Endothelial cell of umbilical vein (primary cell): ENCODE measurements at regions not wholly inside any gene's neighbourhood (a gene's known extent, or its start where the extent isn't known, plus 50 kb on each side); places are given as distances from the start of the nearest gene placed in this dataset.

Experiments
- BruUV-seq: library from RNA; stranded (reverse); fragments of 400-500 nt; replicated peaks from 2 replicates; lab custom pipeline; 2021; lab: Mats Ljungman, UMichigan
- CTCF ChIA-PET: fragments of 300-600, 350-600 bp; sonication (Branson Sonifier 250); formaldehyde crosslinking; loops from one replicate; lab custom pipeline; 2021; ENCODE audit warnings: antibody characterized with exemption, inconsistent platforms; lab: Charles Lee
- POLR2A ChIA-PET: fragments of 300-600, 350-600 bp; sonication (Branson Sonifier 250); formaldehyde crosslinking; loops from one replicate; lab custom pipeline; 2021; ENCODE audit warnings: antibody characterized with exemption, inconsistent platforms; lab: Charles Lee
- DNase-seq: peaks from one replicate; pipeline ENCODE4 v3.0.0-alpha.2; 2011; ENCODE audit warnings: low read depth, low spot score
- FAIRE-seq: peaks from 2 replicates; lab custom pipeline; 2011; peaks lifted over from hg19 to GRCh38; lab: Jason Lieb, UNC
- H2AFZ ChIP-seq: 2 replicates; pipeline ENCODE4 v1.6.0; 2012; ENCODE audit warnings: low read depth, low read length, control low read depth, inconsistent platforms
- H3K27ac ChIP-seq: 2 replicates; pipeline ENCODE4 v1.5.1; 2011; ENCODE audit warnings: low read depth, mild to moderate bottlenecking, control low read depth, low read length, moderate library complexity; ENCODE audit not compliant: insufficient read depth
- H3K27me3 ChIP-seq, 2 experiments: 2 replicates each; pipeline versions ENCODE4 v1.6.0 to v1.6.1; 2011; ENCODE audit warnings: low read length in 2 of 2, mixed read lengths in 1 of 2; ENCODE audit not compliant: control insufficient read depth in 2 of 2, insufficient read depth in 2 of 2
- H3K36me3 ChIP-seq, 2 experiments: 2 replicates in 1 of 2; 3 replicates in 1 of 2; pipeline ENCODE4 v1.5.1; 2011; ENCODE audit warnings: low read length in 2 of 2, mild to moderate bottlenecking in 1 of 2, moderate library complexity in 1 of 2; ENCODE audit not compliant: control insufficient read depth in 2 of 2, insufficient read depth in 2 of 2; ENCODE audit errors: extremely low read depth in 1 of 2
- H3K4me1 ChIP-seq: 3 replicates; pipeline ENCODE4 v1.5.1; 2011; ENCODE audit warnings: mild to moderate bottlenecking, low read length; ENCODE audit not compliant: control insufficient read depth, insufficient read depth; ENCODE audit errors: extremely low read depth
- H3K4me2 ChIP-seq: 2 replicates; pipeline ENCODE4 v1.6.1; 2011; ENCODE audit warnings: low read length, control low read depth, mixed read lengths; ENCODE audit not compliant: insufficient read depth
- H3K4me3 ChIP-seq, 3 experiments: fragments of 200-600 bp in 1 of 3; sonication (generic), shearing (Covaris generic) in 1 of 3; replicated peaks in 1 of 3; 2 replicates each; pipeline ENCODE4 v1.5.1; 2011 to 2016; ENCODE audit warnings: control low read depth in 3 of 3, low read length in 3 of 3, mild to moderate bottlenecking in 2 of 3, inconsistent platforms in 1 of 3, low read depth in 1 of 3, moderate library complexity in 1 of 3; ENCODE audit not compliant: insufficient read depth in 1 of 3
- H3K79me2 ChIP-seq: 2 replicates; pipeline ENCODE4 v1.6.0; 2012; ENCODE audit warnings: low read length, inconsistent platforms; ENCODE audit not compliant: control insufficient read depth, insufficient read depth
- H3K9ac ChIP-seq: replicated peaks from 2 replicates; pipeline ENCODE3; 2011; ENCODE audit warnings: low read length, control low read depth; ENCODE audit not compliant: insufficient read depth; ENCODE audit errors: extremely low read depth
- H3K9me1 ChIP-seq: replicated peaks from 3 replicates; pipeline ENCODE4 v1.6.0; 2011; ENCODE audit warnings: mild to moderate bottlenecking, low read length; ENCODE audit not compliant: control insufficient read depth, insufficient read depth; ENCODE audit errors: extremely low read depth
- H3K9me3 ChIP-seq: replicated peaks from 2 replicates; pipeline ENCODE4 v1.5.1; 2012; ENCODE audit warnings: low read length, inconsistent platforms; ENCODE audit not compliant: control insufficient read depth, insufficient read depth
- H4K20me1 ChIP-seq: replicated peaks from 2 replicates; pipeline ENCODE3; 2011; ENCODE audit warnings: mild to moderate bottlenecking, low read length; ENCODE audit not compliant: control insufficient read depth, insufficient read depth; ENCODE audit errors: extremely low read depth
- EZH2 ChIP-seq: IDR thresholded peaks from 2 replicates; pipeline ENCODE4 v1.6.1; 2012; ENCODE audit warnings: borderline replicate concordance, low read depth, mild to moderate bottlenecking, moderate library complexity, low read length, inconsistent platforms; ENCODE audit not compliant: severe bottlenecking
- GATA2 ChIP-seq: IDR thresholded peaks from 2 replicates; pipeline ENCODE4 v1.7.0; 2011; ENCODE audit warnings: low read depth, mild to moderate bottlenecking, moderate library complexity, mixed read lengths, low read length; ENCODE audit not compliant: insufficient read length, insufficient read depth
- JUN ChIP-seq: IDR thresholded peaks from 2 replicates; pipeline ENCODE4 v1.6.1; 2011; ENCODE audit warnings: borderline replicate concordance, low read depth; ENCODE audit not compliant: insufficient read length, insufficient read depth
- MYC ChIP-seq: IDR thresholded peaks from one replicate; pipeline ENCODE4 v1.6.1; 2011; ENCODE audit warnings: mild to moderate bottlenecking, low read depth, low read length
- POLR2A ChIP-seq: IDR thresholded peaks from 2 replicates; pipeline ENCODE4 v1.6.1; 2012; ENCODE audit warnings: low read depth, mild to moderate bottlenecking, control low read depth, low read length
- POLR2AphosphoS5 ChIP-seq: IDR thresholded peaks from 2 replicates; pipeline ENCODE4 v1.6.1; 2012; ENCODE audit warnings: low read depth, mild to moderate bottlenecking, control low read depth, low read length, moderate library complexity; ENCODE audit not compliant: insufficient read depth
- dilution Hi-C: fragments of 300-500 bp; cut with MboI; formaldehyde crosslinking; loops from one replicate; pipeline ENCODE4 v1.15.0; 2019; ENCODE audit warnings: low sequenced_read_pairs; ENCODE audit not compliant: extremely low pct_ligation_motif_present
- intact Hi-C: fragments of 100-400 bp; cut with micrococcal nuclease; formaldehyde crosslinking; loops from one replicate; pipeline ENCODE4 v1.10.0; 2022
- TF ChIP-seq, protein P1 (sequence below): IDR thresholded peaks from 2 replicates; pipeline ENCODE4 v1.6.1; 2011; ENCODE audit not compliant: insufficient read depth, insufficient read length
- TF ChIP-seq, protein P2 (sequence below), 2 donors: IDR thresholded peaks; 1 replicate in 1 of 2; 2 replicates in 1 of 2; pipeline ENCODE4 v1.5.1; 2011; ENCODE audit warnings: low read length in 2 of 2, mild to moderate bottlenecking in 2 of 2, moderate library complexity in 2 of 2, control low read depth in 1 of 2, inconsistent platforms in 1 of 2, low read depth in 1 of 2; ENCODE audit not compliant: insufficient read depth in 1 of 2; ENCODE audit errors: extremely low read depth in 1 of 2

DNA sequence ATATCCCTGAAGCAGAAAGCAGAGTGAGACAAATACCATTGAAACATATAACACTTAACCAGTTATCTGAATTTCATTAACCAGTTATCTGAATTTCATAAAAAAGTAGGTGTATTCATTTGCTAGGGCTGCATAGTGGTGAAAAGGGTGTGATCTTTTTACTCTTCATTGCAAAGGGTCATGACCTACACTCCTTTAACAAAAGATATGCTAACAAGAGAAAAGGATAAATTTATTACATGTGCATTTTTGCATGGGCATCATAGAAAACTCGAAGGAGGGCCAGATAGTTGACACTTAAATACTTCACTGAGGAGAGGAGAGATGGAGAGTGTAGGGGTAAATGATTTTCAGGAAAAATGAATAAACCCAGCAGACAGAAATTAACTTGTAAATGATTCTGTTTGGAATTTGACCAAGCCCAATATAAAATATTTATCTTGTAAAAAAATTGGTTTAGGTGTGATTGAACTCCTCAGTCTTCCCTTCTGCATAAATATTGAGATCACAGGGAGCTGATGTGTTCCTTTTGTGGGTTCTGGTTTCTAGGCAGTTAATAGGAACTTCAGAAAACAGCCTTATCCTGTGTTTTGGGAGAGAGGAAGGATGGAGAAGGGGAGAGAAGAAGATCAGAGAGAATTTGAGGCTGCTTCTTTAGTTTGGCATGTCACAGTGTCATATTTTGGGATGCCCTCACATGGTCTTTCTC is 372.5 kb upstream of the SYT4 start:
- H3K27ac ChIP-seq = no peak overlapping the region
- POLR2A ChIA-PET = no interaction called here
- no peak overlapping the region for H3K9ac ChIP-seq
- dilution Hi-C loops (no loop called here), intact Hi-C loops (no loop called here)
- no peak overlapping the region for H2AFZ ChIP-seq
- CTCF ChIA-PET = no interaction called here
- H3K27me3 ChIP-seq = no peaks in the 10 kb centered on the region
- no peaks in the 10 kb centered on the region for H3K36me3 ChIP-seq
- TF ChIP-seq JUN (no peak), MYC (no peak), GATA2 (no peak), POLR2AphosphoS5 (no peak), EZH2 (no peak), POLR2A (no peak)
- TF ChIP-seq, protein P1, sequence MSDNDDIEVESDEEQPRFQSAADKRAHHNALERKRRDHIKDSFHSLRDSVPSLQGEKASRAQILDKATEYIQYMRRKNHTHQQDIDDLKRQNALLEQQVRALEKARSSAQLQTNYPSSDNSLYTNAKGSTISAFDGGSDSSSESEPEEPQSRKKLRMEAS = no peak
- TF ChIP-seq, protein P2, sequence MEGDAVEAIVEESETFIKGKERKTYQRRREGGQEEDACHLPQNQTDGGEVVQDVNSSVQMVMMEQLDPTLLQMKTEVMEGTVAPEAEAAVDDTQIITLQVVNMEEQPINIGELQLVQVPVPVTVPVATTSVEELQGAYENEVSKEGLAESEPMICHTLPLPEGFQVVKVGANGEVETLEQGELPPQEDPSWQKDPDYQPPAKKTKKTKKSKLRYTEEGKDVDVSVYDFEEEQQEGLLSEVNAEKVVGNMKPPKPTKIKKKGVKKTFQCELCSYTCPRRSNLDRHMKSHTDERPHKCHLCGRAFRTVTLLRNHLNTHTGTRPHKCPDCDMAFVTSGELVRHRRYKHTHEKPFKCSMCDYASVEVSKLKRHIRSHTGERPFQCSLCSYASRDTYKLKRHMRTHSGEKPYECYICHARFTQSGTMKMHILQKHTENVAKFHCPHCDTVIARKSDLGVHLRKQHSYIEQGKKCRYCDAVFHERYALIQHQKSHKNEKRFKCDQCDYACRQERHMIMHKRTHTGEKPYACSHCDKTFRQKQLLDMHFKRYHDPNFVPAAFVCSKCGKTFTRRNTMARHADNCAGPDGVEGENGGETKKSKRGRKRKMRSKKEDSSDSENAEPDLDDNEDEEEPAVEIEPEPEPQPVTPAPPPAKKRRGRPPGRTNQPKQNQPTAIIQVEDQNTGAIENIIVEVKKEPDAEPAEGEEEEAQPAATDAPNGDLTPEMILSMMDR (IDR thresholded peaks at IDR 0.05; ENCODE audit: extremely low read depth in 1 of 2, insufficient read depth in 1 of 2, low read depth in 1 of 2, low read length in 2 of 2) = no peak
- FAIRE-seq (no peak), DNase-seq (no peak)
- no TSS peak for BruUV-seq
- H4K20me1 ChIP-seq = no peaks in the 10 kb centered on the region
- no peak overlapping the region for H3K4me2 ChIP-seq
- H3K4me3 ChIP-seq = no peak overlapping the region
- no peaks in the 10 kb centered on the region for H3K9me3 ChIP-seq
- no peaks in the 10 kb centered on the region for H3K9me1 ChIP-seq
- no peaks in the 10 kb centered on the region for H3K4me1 ChIP-seq
- no peaks in the 10 kb centered on the region for H3K79me2 ChIP-seq
